COLO829 (cell line): ENCODE measurements at regions not wholly inside any gene's neighbourhood (a gene's known extent, or its start where the extent isn't known, plus 50 kb on each side); places are given as distances from the start of the nearest gene placed in this dataset.
"Not testable (repeated sequence)": the region's sequence is repeated elsewhere in the genome, so short reads cannot be mapped to it uniquely, and the experiment has no call there.

Source experiments
- DNase-seq: peaks from one replicate; pipeline ENCODE4 v3.0.0; 2012; ENCODE audit warnings: low spot score

GRCh38 chr3:20726786-20727185, 540.8 kb upstream of the SGO1 start:
- DNase-seq = no peak

- no peak for DNase-seq
These were observed 538.2 kb upstream of the SGO1 start for GRCh38 chr3:20724241-20724640.

- DNase-seq = not testable (repeated sequence)
These were observed 530.4 kb upstream of the SGO1 start for GRCh38 chr3:20716425-20716824.

GRCh38 chr3:20701641-20702040, 515.6 kb upstream of the SGO1 start:
- DNase-seq = no peak

- DNase-seq = no peak
These were observed 514.7 kb upstream of the SGO1 start for GRCh38 chr3:20700714-20701113.

- no peak for DNase-seq
These were observed 512.9 kb upstream of the SGO1 start for GRCh38 chr3:20698896-20699295.

- no peak for DNase-seq
These were observed 510.6 kb upstream of the SGO1 start for GRCh38 chr3:20696388-20697150.

GRCh38 chr3:20692675-20693074, 506.7 kb upstream of the SGO1 start:
- no peak for DNase-seq

GRCh38 chr3:20683910-20684309, 497.9 kb upstream of the SGO1 start:
- no peak for DNase-seq

- DNase-seq = no peak
These were observed 496.6 kb upstream of the SGO1 start for GRCh38 chr3:20682573-20682972.

- DNase-seq = no peak
These were observed 495.1 kb upstream of the SGO1 start for GRCh38 chr3:20680990-20681628.

GRCh38 chr3:20673866-20674265, 487.9 kb upstream of the SGO1 start:
- DNase-seq = no peak

GRCh38 chr3:20669675-20670074, 483.7 kb upstream of the SGO1 start:
- no peak for DNase-seq

GRCh38 chr3:20669184-20669583, 483.2 kb upstream of the SGO1 start:
- no peak for DNase-seq

GRCh38 chr3:20668411-20668810, 482.4 kb upstream of the SGO1 start:
- no peak for DNase-seq

- DNase-seq = no peak
These were observed 480.1 kb upstream of the SGO1 start for GRCh38 chr3:20666091-20666490.

GRCh38 chr3:20658491-20658890, 472.5 kb upstream of the SGO1 start:
- DNase-seq = no peak

- DNase-seq = no peak
These were observed 471.6 kb upstream of the SGO1 start for GRCh38 chr3:20657560-20657959.

- DNase-seq = no peak
These were observed 466.4 kb upstream of the SGO1 start for GRCh38 chr3:20652231-20652986.

GRCh38 chr3:20648921-20649381, 462.9 kb upstream of the SGO1 start:
- DNase-seq = no peak

GRCh38 chr3:20648294-20648693, 462.3 kb upstream of the SGO1 start:
- DNase-seq = peak; percentile 60

GRCh38 chr3:20646425-20646824, 460.4 kb upstream of the SGO1 start:
- no peak for DNase-seq

GRCh38 chr3:20645340-20645739, 459.3 kb upstream of the SGO1 start:
- DNase-seq = no peak
